ENCODE measurements at regions not wholly inside any gene's neighbourhood (a gene's known extent, or its start where the extent isn't known, plus 50 kb on each side); places are given as distances from the start of the nearest gene placed in this dataset.
"Not testable (repeated sequence)": the region's sequence is repeated elsewhere in the genome, so short reads cannot be mapped to it uniquely, and the experiment has no call there.

- DNase-seq (ENCODE audit: low spot score), result no peak
Measured at GRCh38 chr15:69675731-69676130, 223.1 kb downstream of the RPLP1 start.

GRCh38 chr15:69677403-69677802 is 224.8 kb downstream of the RPLP1 start:
- DNase-seq (ENCODE audit: low spot score), result no peak

DNA sequence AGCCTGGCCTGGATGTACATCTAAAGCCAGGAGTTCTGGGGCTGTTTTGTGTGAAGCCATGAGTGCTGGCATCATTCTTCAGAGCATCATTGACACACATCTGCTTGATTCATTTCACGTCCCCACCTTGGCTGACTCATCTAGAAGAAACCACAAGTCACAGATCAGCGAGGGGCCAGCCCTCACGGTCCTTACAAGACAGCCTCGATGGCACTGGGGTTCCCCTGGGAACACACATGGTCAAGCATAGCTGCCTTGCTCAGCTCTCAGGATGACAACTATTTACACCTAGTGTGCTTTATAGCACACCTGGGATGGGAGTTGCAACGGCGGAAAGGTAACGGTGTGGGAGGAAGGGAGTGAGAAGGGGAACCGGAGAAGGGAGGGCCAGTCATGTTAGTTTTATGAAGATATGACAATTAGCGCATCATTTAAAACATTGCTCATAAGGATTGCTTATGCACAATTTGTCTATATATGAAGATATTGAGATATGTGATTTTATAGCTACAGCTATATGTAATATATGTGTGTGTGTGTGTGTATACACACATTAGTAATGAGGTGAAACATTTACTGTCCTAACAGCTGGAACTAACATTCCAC is 227.1 kb downstream of the RPLP1 start:
- no peak for DNase-seq (ENCODE audit: low spot score)

- not testable (repeated sequence) for DNase-seq (ENCODE audit: low spot score)
Measured at GRCh38 chr15:69684823-69685222, 232.2 kb downstream of the RPLP1 start.

- no peak for DNase-seq (ENCODE audit: low spot score)
Measured at GRCh38 chr15:69685512-69686452, 233.2 kb downstream of the RPLP1 start.

- DNase-seq (ENCODE audit: low spot score), result no peak
Measured at GRCh38 chr15:69686626-69687025, 234.0 kb downstream of the RPLP1 start.

GRCh38 chr15:69689133-69689532 is 236.5 kb downstream of the RPLP1 start:
- no peak for DNase-seq (ENCODE audit: low spot score)

GRCh38 chr15:69691307-69692015 is 238.8 kb downstream of the RPLP1 start:
- no peak for DNase-seq (ENCODE audit: low spot score)

DNA sequence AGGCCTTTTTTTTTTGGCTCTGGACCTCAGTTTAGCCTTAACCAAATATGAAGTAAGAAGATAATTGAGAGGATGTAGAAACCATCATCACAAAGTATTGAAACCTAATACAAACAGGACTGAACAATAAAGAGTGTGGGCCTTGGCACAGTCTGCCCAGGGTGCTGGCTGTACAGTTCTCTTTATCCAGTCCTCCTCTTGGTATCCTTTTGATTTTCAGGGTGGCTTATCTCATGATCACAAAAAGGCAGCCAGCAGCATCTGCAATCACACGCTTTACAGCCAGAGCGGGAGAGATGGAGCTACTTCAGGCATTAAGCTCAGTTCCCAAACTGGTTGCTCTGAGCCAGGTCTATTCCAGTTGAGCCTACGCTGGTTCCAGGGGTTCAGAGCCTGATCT is 239.7 kb downstream of the RPLP1 start:
- no peak for DNase-seq (ENCODE audit: low spot score)

DNA sequence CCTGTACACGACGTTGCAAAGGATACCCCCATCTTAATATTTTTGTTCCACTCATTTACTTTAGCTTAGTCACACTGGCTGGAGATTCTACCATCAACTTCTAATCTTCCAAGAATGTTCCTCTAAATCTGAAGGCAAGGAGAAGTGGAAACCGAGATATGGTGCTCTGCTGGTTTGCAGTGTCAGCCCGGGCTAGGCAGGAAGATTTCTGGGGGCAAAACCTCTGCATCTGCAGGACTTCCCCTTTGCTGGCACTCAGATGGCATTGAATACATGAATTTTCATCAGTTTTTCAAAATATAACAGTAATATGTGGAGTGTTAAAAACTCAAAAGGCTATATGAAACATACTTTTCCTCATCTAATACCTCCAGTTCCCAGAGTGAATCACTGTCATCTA is 240.4 kb downstream of the RPLP1 start:
- DNase-seq (ENCODE audit: low spot score), result no peak

- DNase-seq (ENCODE audit: low spot score), result no peak
Measured at GRCh38 chr15:69696946-69697345, 244.3 kb downstream of the RPLP1 start.

- no peak for DNase-seq (ENCODE audit: low spot score)
Measured at GRCh38 chr15:69697916-69698315, 245.3 kb downstream of the RPLP1 start.

- no peak for DNase-seq (ENCODE audit: low spot score)
Measured at GRCh38 chr15:69699096-69699495, 246.5 kb downstream of the RPLP1 start.

DNA sequence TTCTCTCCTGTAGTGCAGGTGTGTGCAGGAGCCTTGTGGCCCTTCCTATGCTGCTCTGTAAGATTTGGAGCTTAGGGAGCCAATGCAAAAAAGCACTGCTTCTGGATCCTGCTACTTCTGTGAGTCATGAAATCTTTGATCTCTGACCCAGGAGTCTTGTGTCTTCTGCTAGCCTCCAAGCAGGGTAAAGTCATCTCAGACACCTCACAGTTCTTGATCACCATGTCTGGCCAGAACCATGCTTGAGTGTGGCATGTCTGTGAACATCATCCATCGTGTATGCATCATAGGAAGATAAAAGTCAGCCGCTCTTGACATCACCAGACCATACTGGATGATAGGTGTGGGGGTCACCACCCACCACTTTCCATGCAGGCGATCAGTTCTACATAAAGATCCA is 247.8 kb downstream of the RPLP1 start:
- DNase-seq (ENCODE audit: low spot score), result no peak

- no peak for DNase-seq (ENCODE audit: low spot score)
Measured at GRCh38 chr15:69701198-69701597, 248.6 kb downstream of the RPLP1 start.

- no peak for DNase-seq (ENCODE audit: low spot score)
Measured at GRCh38 chr15:69703532-69704187, 251.0 kb downstream of the RPLP1 start.

DNA sequence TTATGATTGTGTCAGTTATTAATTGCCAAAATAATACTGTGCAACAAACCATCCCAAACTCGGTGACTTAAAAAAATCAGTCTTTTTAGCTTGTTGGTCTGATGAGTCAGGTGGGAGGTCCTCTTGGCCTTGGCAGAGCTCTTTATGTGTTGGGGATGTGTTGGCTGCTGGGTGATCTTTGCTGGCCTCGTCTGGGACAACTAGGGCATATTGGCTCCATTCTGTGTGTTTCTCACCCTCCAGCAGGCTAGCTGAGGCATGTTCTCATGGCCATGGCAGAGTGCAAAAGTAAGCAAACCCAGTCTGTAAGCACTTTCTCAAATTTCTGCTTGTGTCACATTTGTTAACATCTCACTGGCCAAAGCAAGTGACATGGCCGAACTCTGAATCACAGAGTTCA is 251.6 kb downstream of the RPLP1 start:
- DNase-seq (ENCODE audit: low spot score), result no peak

DNA sequence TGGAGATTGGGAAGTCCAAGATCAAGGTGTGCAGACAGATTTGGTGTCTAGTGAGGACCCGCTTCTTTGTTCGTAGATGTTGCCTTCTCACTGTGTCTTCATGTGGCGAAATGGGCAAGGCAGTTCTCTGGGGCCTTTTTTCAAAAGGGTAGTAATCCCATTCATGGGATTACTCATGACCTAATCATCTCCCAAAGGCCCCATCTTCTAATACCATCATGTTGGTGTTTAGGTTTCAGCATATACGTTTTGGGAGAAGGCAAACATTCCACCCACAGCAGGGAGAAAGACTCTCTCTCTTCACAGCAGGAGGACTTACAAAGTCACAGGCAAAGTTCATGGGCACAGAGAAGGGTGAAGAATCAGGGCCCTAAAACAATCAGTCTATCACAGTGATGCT is 252.1 kb downstream of the RPLP1 start:
- no peak for DNase-seq (ENCODE audit: low spot score)

DNA sequence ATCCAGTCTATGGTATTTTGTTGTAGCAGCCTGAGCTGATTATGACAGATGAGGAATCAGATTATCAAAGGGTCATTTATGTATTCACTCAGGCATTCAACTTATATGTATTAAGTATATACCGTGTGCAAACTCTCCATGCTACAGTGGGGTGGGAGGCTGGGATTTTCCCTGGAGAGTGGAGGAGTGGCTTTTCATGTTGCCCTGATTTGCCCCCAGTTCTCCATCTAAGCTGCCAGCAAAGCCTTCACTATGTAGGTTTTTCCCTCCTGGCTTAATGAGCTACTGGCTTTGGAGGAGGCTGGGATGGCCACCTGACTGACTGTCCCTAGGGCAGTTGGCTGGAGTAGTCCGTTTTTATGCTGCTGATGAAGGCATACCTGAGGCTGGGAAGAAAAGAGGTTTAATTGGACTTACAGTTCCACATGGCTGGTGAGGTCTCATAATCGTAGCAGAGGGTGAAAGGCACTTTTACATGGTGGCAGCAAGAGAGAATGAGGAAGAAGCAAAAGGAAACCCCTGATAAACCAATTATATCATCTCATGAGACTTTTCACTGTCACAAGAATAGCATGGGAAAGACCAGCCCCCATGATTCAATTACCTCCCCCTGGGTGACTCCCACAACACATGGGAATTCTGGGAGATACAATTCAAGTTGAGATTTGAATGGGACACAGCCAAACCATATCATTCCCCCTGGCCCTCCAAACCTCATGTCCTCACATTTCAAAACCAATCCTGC is 253.9 kb downstream of the RPLP1 start:
- DNase-seq (ENCODE audit: low spot score), result no peak

DNA sequence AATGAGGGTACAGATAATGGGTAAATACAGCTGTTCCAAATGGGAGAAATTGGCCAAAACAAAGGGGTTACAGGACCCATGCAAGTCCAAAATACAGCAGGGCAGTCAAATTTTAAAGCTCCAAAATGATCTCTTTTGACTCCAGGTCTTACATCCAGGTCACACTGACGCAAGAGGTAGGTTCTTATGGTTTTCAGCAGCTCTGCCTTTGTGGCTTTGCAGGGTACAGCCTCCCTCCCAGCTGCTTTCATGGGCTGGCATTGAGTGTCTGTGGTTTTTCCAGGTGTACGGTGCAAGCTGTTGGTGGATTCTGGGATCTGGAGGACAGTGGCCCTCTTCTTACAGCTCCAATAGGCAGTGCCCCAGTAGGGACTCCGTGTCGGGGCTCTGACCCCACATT is 254.6 kb downstream of the RPLP1 start:
- DNase-seq (ENCODE audit: low spot score), result not testable (repeated sequence)

GRCh38 chr15:69708436-69709122 is 256.0 kb downstream of the RPLP1 start:
- DNase-seq (ENCODE audit: low spot score), result not testable (repeated sequence)

Measured in putamen (tissue), 1 donor.